ENCODE measurements at regions not wholly inside any gene's neighbourhood (a gene's known extent, or its start where the extent isn't known, plus 50 kb on each side); places are given as distances from the start of the nearest gene placed in this dataset.

DNA sequence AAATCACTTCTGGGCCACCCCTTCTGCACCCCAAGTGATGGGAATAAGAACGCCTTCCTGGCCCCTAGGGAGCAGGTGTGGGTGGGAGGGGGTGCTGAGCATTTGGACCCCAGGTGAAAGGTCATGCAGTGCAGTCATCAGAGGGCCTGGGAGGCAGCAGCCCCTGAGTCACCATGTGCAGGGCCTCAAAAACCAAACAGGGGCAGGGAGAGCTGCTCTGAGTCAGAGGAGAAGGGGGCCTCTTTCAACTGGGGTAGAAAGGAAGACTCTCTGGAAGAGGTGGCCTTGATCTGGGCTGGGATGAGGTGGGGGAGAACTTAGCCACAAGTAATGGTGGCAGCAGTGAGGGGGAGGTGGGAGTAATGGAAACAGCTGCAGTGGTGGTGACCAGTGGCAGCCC lies 164.3 kb downstream of the BUB3 start (continued):
- TF ChIP-seq ZBTB43 (CRISPR knock-in tag; conservative IDR thresholded peaks at IDR 0.05) (no peak), BCL6 (CRISPR knock-in tag; IDR thresholded peaks at IDR 0.05) (no peak)

GRCh38 chr10:123320091-123320490 lies 165.9 kb downstream of the BUB3 start:
- in situ Hi-C loops (cut with HindIII; ENCODE audit: extremely low pct_ligation_motif_present, low pct_unique_long_range_greater_than_20kb) (no loop called here), intact Hi-C loops (cut with micrococcal nuclease; ENCODE audit: unreplicated experiment) (no loop called here)
- Histone ChIP-seq H2AFZ (ENCODE audit: low read length) (no peak overlapping the region), H3K4me3 (replicated peaks in 1 of 3; ENCODE audit: insufficient read depth in 1 of 3, low read depth in 2 of 3, low read length in 3 of 3) (no peak overlapping the region), H3K27me3 (ENCODE audit: control insufficient read depth in 1 of 2, insufficient read depth in 2 of 2, low read length in 2 of 2) (no peaks in the 10 kb centered on the region), H3K36me3 (replicated peaks in 1 of 2; ENCODE audit: control insufficient read depth in 1 of 2, insufficient read depth in 2 of 2, low read length in 2 of 2) (no peaks in the 10 kb centered on the region), H3K4me1 (ENCODE audit: insufficient read depth, low read length) (no peaks in the 10 kb centered on the region), H3K9me3 (ENCODE audit: low read length) (no peaks in the 10 kb centered on the region), H3K27ac (ENCODE audit: extremely low read length, insufficient read depth, low read length) (no peak overlapping the region), H3K4me2 (ENCODE audit: low read depth, low read length) (no peak overlapping the region), H3K9ac (ENCODE audit: insufficient read depth, low read depth, low read length) (no peak overlapping the region), H3K79me2 (ENCODE audit: insufficient read depth, low read length) (no peaks in the 10 kb centered on the region), H4K20me1 (ENCODE audit: insufficient read depth, low read length) (no peaks in the 10 kb centered on the region)
- WGBS (ENCODE audit: low lambda C conversion rate) = 1% methylated on average over 3 of the region's 3 CpGs
- DNase-seq (ENCODE audit: low spot score) = no peak
- ATAC-seq = no peak
- ChIA-PET POLR2A (no interaction called here), CTCF (ENCODE audit: low intra/inter-chr PET ratio, low total read pairs) (no interaction called here)
- BruUV-seq (replicated peaks) = no TSS peak
- FAIRE-seq = no peak
- no peak for TF ChIP-seq NFYB (CRISPR knock-in tag; IDR thresholded peaks at IDR 0.05)
- TF ChIP-seq, protein P1, sequence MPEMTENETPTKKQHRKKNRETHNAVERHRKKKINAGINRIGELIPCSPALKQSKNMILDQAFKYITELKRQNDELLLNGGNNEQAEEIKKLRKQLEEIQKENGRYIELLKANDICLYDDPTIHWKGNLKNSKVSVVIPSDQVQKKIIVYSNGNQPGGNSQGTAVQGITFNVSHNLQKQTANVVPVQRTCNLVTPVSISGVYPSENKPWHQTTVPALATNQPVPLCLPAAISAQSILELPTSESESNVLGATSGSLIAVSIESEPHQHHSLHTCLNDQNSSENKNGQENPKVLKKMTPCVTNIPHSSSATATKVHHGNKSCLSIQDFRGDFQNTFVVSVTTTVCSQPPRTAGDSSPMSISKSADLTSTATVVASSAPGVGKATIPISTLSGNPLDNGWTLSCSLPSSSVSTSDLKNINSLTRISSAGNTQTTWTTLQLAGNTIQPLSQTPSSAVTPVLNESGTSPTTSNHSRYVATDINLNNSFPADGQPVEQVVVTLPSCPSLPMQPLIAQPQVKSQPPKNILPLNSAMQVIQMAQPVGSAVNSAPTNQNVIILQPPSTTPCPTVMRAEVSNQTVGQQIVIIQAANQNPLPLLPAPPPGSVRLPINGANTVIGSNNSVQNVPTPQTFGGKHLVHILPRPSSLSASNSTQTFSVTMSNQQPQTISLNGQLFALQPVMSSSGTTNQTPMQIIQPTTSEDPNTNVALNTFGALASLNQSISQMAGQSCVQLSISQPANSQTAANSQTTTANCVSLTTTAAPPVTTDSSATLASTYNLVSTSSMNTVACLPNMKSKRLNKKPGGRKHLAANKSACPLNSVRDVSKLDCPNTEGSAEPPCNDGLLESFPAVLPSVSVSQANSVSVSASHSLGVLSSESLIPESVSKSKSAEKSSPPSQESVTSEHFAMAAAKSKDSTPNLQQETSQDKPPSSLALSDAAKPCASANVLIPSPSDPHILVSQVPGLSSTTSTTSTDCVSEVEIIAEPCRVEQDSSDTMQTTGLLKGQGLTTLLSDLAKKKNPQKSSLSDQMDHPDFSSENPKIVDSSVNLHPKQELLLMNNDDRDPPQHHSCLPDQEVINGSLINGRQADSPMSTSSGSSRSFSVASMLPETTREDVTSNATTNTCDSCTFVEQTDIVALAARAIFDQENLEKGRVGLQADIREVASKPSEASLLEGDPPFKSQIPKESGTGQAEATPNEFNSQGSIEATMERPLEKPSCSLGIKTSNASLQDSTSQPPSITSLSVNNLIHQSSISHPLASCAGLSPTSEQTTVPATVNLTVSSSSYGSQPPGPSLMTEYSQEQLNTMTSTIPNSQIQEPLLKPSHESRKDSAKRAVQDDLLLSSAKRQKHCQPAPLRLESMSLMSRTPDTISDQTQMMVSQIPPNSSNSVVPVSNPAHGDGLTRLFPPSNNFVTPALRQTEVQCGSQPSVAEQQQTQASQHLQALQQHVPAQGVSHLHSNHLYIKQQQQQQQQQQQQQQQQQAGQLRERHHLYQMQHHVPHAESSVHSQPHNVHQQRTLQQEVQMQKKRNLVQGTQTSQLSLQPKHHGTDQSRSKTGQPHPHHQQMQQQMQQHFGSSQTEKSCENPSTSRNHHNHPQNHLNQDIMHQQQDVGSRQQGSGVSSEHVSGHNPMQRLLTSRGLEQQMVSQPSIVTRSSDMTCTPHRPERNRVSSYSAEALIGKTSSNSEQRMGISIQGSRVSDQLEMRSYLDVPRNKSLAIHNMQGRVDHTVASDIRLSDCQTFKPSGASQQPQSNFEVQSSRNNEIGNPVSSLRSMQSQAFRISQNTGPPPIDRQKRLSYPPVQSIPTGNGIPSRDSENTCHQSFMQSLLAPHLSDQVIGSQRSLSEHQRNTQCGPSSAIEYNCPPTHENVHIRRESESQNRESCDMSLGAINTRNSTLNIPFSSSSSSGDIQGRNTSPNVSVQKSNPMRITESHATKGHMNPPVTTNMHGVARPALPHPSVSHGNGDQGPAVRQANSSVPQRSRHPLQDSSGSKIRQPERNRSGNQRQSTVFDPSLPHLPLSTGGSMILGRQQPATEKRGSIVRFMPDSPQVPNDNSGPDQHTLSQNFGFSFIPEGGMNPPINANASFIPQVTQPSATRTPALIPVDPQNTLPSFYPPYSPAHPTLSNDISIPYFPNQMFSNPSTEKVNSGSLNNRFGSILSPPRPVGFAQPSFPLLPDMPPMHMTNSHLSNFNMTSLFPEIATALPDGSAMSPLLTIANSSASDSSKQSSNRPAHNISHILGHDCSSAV (CRISPR knock-in tag; IDR thresholded peaks at IDR 0.05; ENCODE audit: borderline replicate concordance) = no peak
- no peak for TF ChIP-seq AFF4 (CRISPR knock-in tag; IDR thresholded peaks at IDR 0.05)
- no peak for TF ChIP-seq SMARCC2 (IDR thresholded peaks at IDR 0.05)
- TF ChIP-seq SOX6 (IDR thresholded peaks at IDR 0.05) = no peak
- TF ChIP-seq SOX6 (CRISPR knock-in tag; IDR thresholded peaks at IDR 0.05) = no peak
- TF ChIP-seq HNRNPLL (IDR thresholded peaks at IDR 0.05; ENCODE audit: low read depth, low read length, poor library complexity, severe bottlenecking) = no peak
- TF ChIP-seq SMAD1 (CRISPR knock-in tag; IDR thresholded peaks at IDR 0.05; ENCODE audit: borderline replicate concordance, low read depth) = no peak

Measured in HepG2 (cell line).